ENCODE measurements at regions not wholly inside any gene's neighbourhood (a gene's known extent, or its start where the extent isn't known, plus 50 kb on each side); places are given as distances from the start of the nearest gene placed in this dataset.

DNA sequence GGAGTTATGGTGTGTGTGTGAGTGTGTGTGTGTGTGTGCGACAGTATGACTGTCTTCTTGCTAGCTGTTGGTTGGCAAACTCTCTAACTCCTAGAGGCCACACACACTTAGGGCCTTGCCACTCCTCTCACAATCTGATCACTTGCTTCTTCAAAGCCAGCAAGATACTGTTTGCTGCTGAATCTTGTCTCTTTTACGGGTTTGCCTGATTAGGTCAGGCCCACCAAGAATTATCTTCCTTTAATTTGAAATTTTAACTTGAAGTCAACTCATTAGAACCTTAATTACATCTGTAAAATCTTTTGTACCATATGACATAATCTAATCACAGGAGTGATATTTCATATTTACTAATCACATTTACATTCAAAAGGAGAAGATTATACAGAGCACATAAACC, 359.2 kb upstream of the SGCG start:
- TF ChIP-seq, protein P1, sequence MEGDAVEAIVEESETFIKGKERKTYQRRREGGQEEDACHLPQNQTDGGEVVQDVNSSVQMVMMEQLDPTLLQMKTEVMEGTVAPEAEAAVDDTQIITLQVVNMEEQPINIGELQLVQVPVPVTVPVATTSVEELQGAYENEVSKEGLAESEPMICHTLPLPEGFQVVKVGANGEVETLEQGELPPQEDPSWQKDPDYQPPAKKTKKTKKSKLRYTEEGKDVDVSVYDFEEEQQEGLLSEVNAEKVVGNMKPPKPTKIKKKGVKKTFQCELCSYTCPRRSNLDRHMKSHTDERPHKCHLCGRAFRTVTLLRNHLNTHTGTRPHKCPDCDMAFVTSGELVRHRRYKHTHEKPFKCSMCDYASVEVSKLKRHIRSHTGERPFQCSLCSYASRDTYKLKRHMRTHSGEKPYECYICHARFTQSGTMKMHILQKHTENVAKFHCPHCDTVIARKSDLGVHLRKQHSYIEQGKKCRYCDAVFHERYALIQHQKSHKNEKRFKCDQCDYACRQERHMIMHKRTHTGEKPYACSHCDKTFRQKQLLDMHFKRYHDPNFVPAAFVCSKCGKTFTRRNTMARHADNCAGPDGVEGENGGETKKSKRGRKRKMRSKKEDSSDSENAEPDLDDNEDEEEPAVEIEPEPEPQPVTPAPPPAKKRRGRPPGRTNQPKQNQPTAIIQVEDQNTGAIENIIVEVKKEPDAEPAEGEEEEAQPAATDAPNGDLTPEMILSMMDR (IDR thresholded peaks at IDR 0.05; ENCODE audit: borderline replicate concordance, insufficient read depth, low read depth, low read length) = no peak
- H3K4me3 ChIP-seq (ENCODE audit: low read depth, low read length) = no peak overlapping the region

DNA sequence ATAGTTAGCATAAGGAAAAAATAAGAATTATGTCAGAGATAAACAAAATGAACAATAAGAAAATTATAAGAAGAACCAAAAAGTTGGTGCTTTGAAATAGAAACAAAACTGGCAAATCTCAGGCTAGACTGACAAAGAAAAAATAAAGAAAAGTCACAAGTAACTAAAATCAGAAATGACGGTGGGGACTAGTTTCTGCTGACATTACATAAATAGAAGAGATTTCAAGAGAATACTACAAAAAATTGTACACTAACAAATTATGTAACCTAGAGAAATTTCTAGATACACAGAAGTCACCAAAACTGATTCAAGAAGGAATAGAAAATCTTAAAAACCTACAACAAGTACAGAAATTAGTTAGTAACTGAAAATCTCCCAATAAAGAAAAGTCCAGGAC, 355.6 kb upstream of the SGCG start:
- H3K4me3 ChIP-seq (ENCODE audit: low read depth, low read length) = no peak overlapping the region
- TF ChIP-seq, protein P1 (IDR thresholded peaks at IDR 0.05; ENCODE audit: borderline replicate concordance, insufficient read depth, low read depth, low read length) = no peak

DNA sequence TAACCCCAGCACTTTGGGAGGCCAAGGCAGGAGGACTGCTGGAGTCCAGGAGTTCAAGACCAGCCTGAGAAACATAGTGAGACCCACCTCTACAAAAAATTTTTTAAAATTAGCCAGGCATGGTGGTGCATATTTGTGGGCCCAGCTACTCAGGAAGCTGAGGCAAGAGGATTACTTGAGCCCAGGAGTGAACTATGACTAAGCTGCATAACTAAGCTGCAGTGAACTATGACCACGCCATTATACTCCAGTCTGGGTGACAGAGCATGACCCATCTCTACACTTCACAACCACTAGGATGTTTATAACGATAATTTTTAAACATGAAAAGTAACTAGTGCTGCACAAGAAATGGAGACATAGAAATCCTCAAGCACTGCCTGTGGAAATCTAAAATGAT, 352.7 kb upstream of the SGCG start:
- H3K4me3 ChIP-seq (ENCODE audit: low read depth, low read length) = no peak overlapping the region
- TF ChIP-seq, protein P1 (IDR thresholded peaks at IDR 0.05; ENCODE audit: borderline replicate concordance, insufficient read depth, low read depth, low read length) = no peak

DNA sequence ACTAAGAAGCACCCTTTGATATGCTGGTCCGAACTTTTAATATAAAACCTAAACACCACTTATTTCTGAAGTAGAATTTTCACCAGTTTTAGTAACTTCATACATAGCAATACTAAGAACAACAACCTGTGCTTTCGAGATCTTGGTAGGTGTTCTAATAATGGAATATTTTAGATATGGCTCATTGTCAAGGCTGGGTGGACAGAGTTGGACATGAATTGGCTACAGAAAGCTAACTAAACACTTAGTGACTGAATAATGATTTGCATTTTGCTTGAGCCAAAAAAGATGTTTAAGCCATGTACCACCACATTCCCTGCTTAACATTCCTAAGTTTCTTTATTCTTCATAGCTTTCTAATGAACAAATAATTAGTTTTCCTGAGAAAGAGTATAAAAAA, 344.3 kb upstream of the SGCG start:
- no peak overlapping the region for H3K4me3 ChIP-seq (ENCODE audit: low read depth, low read length)
- TF ChIP-seq, protein P1 (IDR thresholded peaks at IDR 0.05; ENCODE audit: borderline replicate concordance, insufficient read depth, low read depth, low read length) = no peak

DNA sequence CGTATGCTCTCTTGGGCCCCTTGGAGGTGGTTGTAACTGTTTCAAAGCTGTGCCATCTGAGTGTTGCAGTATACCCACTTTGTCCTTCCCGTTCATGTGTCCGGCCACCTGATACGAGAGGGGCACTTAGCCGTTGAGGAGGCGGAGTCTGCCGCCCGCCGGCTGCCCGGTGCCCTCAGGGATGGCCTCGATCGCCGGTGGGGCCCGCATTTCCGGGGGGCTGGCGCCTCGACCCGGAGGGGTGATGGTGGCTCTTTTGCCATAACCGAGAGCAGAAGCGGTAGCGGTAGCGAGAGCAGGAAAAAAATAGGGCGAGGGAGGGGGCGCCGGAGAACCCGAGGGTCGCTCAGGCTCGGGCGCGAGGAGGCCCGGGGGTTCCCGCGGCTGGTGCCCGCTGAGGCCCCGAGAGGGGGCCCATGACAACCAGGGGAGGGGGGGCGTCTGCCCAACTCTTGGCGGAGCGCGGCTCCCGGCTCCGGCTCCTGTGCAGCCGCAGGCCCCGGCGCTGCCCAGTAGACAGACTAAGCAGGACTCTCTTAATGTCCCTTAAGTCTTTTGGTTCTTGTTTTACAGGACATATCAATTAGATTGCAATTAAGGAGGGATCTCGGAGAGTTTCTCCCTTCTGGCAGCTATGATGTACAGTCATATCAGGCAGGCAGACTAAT, 342.7 kb upstream of the SGCG start:
- no peak overlapping the region for H3K4me3 ChIP-seq (ENCODE audit: low read depth, low read length)
- TF ChIP-seq, protein P1 (IDR thresholded peaks at IDR 0.05; ENCODE audit: borderline replicate concordance, insufficient read depth, low read depth, low read length) = no peak

DNA sequence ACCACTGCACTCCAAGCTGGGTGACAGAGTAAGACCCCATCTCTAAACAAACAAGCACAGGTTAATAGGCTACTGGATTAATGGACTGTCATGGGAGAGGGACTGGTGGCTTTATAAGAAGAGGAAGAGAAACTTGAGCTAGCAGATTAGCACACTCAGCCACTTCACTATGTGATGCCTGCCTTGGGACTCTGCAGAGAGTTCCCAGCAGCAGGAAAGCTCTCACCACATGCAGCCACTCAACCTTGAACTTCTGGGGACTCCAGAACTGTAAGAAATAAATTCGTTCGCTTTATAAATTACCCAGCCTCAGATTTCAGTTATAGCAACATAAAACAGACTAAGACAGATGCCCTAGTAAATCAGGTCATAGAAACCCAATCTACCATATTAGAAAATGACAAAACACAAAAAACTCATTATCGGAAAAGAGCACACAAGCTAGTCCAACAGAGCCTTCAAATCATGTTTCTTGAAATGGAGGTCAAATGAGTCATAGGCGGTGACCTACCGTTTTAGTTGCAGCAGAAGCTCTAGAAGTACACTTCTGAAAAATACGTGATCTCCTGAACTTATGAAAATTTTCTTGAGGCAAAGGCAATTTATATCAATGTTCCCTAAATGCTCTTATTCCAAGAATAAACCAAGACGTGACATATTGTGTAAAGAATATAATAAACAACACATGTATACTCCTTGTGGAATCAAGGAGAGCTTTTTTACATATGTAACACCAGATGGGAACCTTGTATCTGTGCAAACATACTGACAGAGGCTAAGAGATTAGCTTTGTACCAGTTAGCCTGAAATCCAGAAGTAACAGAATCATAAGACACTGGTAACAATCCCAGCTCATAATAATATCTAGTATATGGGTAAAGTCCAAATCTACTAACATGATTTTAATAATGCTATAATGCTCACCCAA, 340.9 kb upstream of the SGCG start:
- TF ChIP-seq, protein P1 (IDR thresholded peaks at IDR 0.05; ENCODE audit: borderline replicate concordance, insufficient read depth, low read depth, low read length) = no peak
- H3K4me3 ChIP-seq (ENCODE audit: low read depth, low read length) = no peak overlapping the region

Measured in GM12875 (cell line).